ENCODE measurements at regions not wholly inside any gene's neighbourhood (a gene's known extent, or its start where the extent isn't known, plus 50 kb on each side); places are given as distances from the start of the nearest gene placed in this dataset.
"Not testable (repeated sequence)": the region's sequence is repeated elsewhere in the genome, so short reads cannot be mapped to it uniquely, and the experiment has no call there.

GRCh38 chr20:17823409-17824144 lies 123.8 kb downstream of the BANF2 start (continued):
- TF ChIP-seq ZFP30 (CRISPR knock-in tag; IDR thresholded peaks at IDR 0.05) (no peak), ZC3H10 (CRISPR knock-in tag; IDR thresholded peaks at IDR 0.05) (no peak), ESRRG (CRISPR knock-in tag; IDR thresholded peaks at IDR 0.05) (no peak), TOX (CRISPR knock-in tag; IDR thresholded peaks at IDR 0.05; ENCODE audit: borderline replicate concordance) (no peak)

- ATAC-seq = no peak
- TF ChIP-seq TOX (CRISPR knock-in tag; IDR thresholded peaks at IDR 0.05; ENCODE audit: borderline replicate concordance) (no peak), ZFP3 (CRISPR knock-in tag; IDR thresholded peaks at IDR 0.05) (no peak), BACH2 (CRISPR knock-in tag; IDR thresholded peaks at IDR 0.05; ENCODE audit: borderline replicate concordance) (no peak), CSDC2 (CRISPR knock-in tag; IDR thresholded peaks at IDR 0.05) (no peak), ARNTL (CRISPR knock-in tag; IDR thresholded peaks at IDR 0.05; ENCODE audit: borderline replicate concordance, low read depth) (no peak), CSRNP3 (CRISPR knock-in tag; IDR thresholded peaks at IDR 0.05) (no peak)
Measured at GRCh38 chr20:17822540-17823408, 123.0 kb downstream of the BANF2 start.

GRCh38 chr20:17822039-17822438 lies 122.3 kb downstream of the BANF2 start:
- no peak for TF ChIP-seq ARNTL (CRISPR knock-in tag; IDR thresholded peaks at IDR 0.05; ENCODE audit: borderline replicate concordance, low read depth)
- no peak for TF ChIP-seq ZNF8 (CRISPR knock-in tag; IDR thresholded peaks at IDR 0.05)
- TF ChIP-seq ZFP30 (CRISPR knock-in tag; IDR thresholded peaks at IDR 0.05) = no peak
- no peak for TF ChIP-seq TOX (CRISPR knock-in tag; IDR thresholded peaks at IDR 0.05; ENCODE audit: borderline replicate concordance)
- TF ChIP-seq PPARA (CRISPR knock-in tag; IDR thresholded peaks at IDR 0.05; ENCODE audit: borderline replicate concordance) = no peak
- no peak for TF ChIP-seq ZFP3 (CRISPR knock-in tag; IDR thresholded peaks at IDR 0.05)
- no peak for TF ChIP-seq ZNF565 (CRISPR knock-in tag; conservative IDR thresholded peaks at IDR 0.05; ENCODE audit: low read depth)
- no peak for TF ChIP-seq OSR1 (CRISPR knock-in tag; IDR thresholded peaks at IDR 0.05)
- no peak for TF ChIP-seq ZNF70 (CRISPR knock-in tag; IDR thresholded peaks at IDR 0.05)
- no peak for TF ChIP-seq CREB5 (CRISPR knock-in tag; IDR thresholded peaks at IDR 0.05; ENCODE audit: low read depth)
- no peak for TF ChIP-seq CSRNP3 (CRISPR knock-in tag; IDR thresholded peaks at IDR 0.05)
- TF ChIP-seq TSHZ2 (CRISPR knock-in tag; IDR thresholded peaks at IDR 0.05) = no peak
- no peak for TF ChIP-seq ZC3H10 (CRISPR knock-in tag; IDR thresholded peaks at IDR 0.05)
- TF ChIP-seq ISL1 (CRISPR knock-in tag; IDR thresholded peaks at IDR 0.05) = no peak
- TF ChIP-seq POU6F1 (CRISPR knock-in tag; IDR thresholded peaks at IDR 0.05; ENCODE audit: borderline replicate concordance, low read depth) = no peak
- TF ChIP-seq RARB (CRISPR knock-in tag; IDR thresholded peaks at IDR 0.05) = no peak
- TF ChIP-seq CSDC2 (CRISPR knock-in tag; IDR thresholded peaks at IDR 0.05) = no peak
- TF ChIP-seq GLIS3 (CRISPR knock-in tag; IDR thresholded peaks at IDR 0.05) = no peak
- no peak for TF ChIP-seq TCF4 (CRISPR knock-in tag; IDR thresholded peaks at IDR 0.05; ENCODE audit: borderline replicate concordance)
- ATAC-seq = peak; percentile 45; the same call in 2 of the 3 replicates

GRCh38 chr20:17821606-17822005 lies 121.8 kb downstream of the BANF2 start:
- ATAC-seq = not testable (repeated sequence)

Measured in SK-N-SH treated with all-trans-retinoic acid at 6 μM for 48 hours (cell line).